Natural killer cell (primary cell): ENCODE measurements at regions not wholly inside any gene's neighbourhood (a gene's known extent, or its start where the extent isn't known, plus 50 kb on each side); places are given as distances from the start of the nearest gene placed in this dataset.

Experiments used
- ATAC-seq, 3 donors: fragments of 150-1000 bp in 2 of 3; fragments of 200-7000 bp in 1 of 3; cut with Tn5 transposase; 1 replicate in 1 of 3; 2 replicates in 2 of 3; pipeline ENCODE4 v1.10.0; 2021; ENCODE audit warnings: mild to moderate bottlenecking in 2 of 3, moderate library complexity in 2 of 3
- DNase-seq, 2 donors: peaks; one replicate each; pipeline versions ENCODE4 v3.0.0 to v3.0.0-alpha.2; 2013 to 2021; ENCODE audit warnings: mixed read lengths in 1 of 2
- H3K27ac ChIP-seq: one replicate; pipeline ENCODE4 v1.5.1; 2013; ENCODE audit warnings: mild to moderate bottlenecking, low read length
- H3K27me3 ChIP-seq: one replicate; pipeline ENCODE4 v1.6.1; 2013; ENCODE audit warnings: low read length; ENCODE audit not compliant: control insufficient read depth, insufficient read depth
- H3K36me3 ChIP-seq: one replicate; pipeline ENCODE4 v1.6.1; 2013; ENCODE audit warnings: low read length; ENCODE audit not compliant: control insufficient read depth, insufficient read depth
- H3K4me1 ChIP-seq: one replicate; pipeline ENCODE4 v1.6.1; 2013; ENCODE audit warnings: low read length; ENCODE audit not compliant: control insufficient read depth, insufficient read depth
- H3K4me3 ChIP-seq: one replicate; pipeline ENCODE4 v1.5.1; 2013; ENCODE audit warnings: low read length
- H3K9me3 ChIP-seq: one replicate; pipeline ENCODE4 v1.6.1; 2013; ENCODE audit warnings: low read length; ENCODE audit not compliant: control insufficient read depth, insufficient read depth
- H3K27ac Mint-ChIP-seq, 2 donors: one replicate each; pipeline ENCODE4 v1.8.0; 2022; ENCODE audit warnings: mild to moderate bottlenecking in 2 of 2, mixed read lengths in 2 of 2, moderate library complexity in 1 of 2
- H3K27me3 Mint-ChIP-seq, 2 donors: one replicate each; pipeline ENCODE4 v1.8.0; 2022; ENCODE audit warnings: low read depth in 2 of 2, mixed read lengths in 2 of 2
- H3K36me3 Mint-ChIP-seq: one replicate; pipeline ENCODE4 v1.8.0; 2022; ENCODE audit warnings: mixed read lengths
- H3K4me1 Mint-ChIP-seq, 2 donors: one replicate each; pipeline ENCODE4 v1.8.0; 2022; ENCODE audit warnings: mixed read lengths in 2 of 2
- H3K4me3 Mint-ChIP-seq: one replicate; pipeline ENCODE4 v1.8.0; 2022; ENCODE audit warnings: mild to moderate bottlenecking, moderate library complexity, mixed read lengths
- H3K9me3 Mint-ChIP-seq, 2 donors: one replicate each; pipeline ENCODE4 v1.8.0; 2022; ENCODE audit warnings: mixed read lengths in 2 of 2
- CTCF ChIP-seq: fragments of 200-600 bp; IDR thresholded peaks from one replicate; pipeline ENCODE4 v1.8.0; 2022; ENCODE audit warnings: antibody characterized with exemption
- WGBS: methylation state at CpG from one replicate; pipeline ENCODE4 v1.1.7; 2013; ENCODE audit warnings: missing lambda C conversion rate; ENCODE audit not compliant: insufficient coverage; 5-methylcytosine and 5-hydroxymethylcytosine counted together
- intact Hi-C: fragments of 100-400 bp; cut with micrococcal nuclease; formaldehyde crosslinking; loops from one replicate; pipeline ENCODE4 v1.14.2; 2022

- Histone ChIP-seq H3K4me1 (no peaks in the 10 kb centered on the region), H3K27ac (no peak overlapping the region), H3K27me3 (no peaks in the 10 kb centered on the region), H3K9me3 (no peaks in the 10 kb centered on the region), H3K4me3 (no peak overlapping the region), H3K36me3 (no peaks in the 10 kb centered on the region)
- H3K27ac Mint-ChIP-seq, result no peak overlapping the region
- no peaks in the 10 kb centered on the region for H3K4me1 Mint-ChIP-seq
- peaks cover 0 to 2% of the 10 kb centered on the region in 2 donors for H3K9me3 Mint-ChIP-seq
- no peak overlapping the region for H3K4me3 Mint-ChIP-seq
- H3K27me3 Mint-ChIP-seq, result no peaks in the 10 kb centered on the region
- 94% methylated on average over 4 of the region's 4 CpGs for WGBS
- H3K36me3 Mint-ChIP-seq, result no peaks in the 10 kb centered on the region
- ATAC-seq (no peak), DNase-seq (no peak)
- no peak for TF ChIP-seq CTCF
- intact Hi-C loops, result no loop called here
Observed at GRCh38 chr16:74092336-74092735, 204.3 kb upstream of the PSMD7 start.

- WGBS, result 74% methylated on average over 4 of the region's 4 CpGs
- no peak overlapping the region for H3K27ac Mint-ChIP-seq
Observed at GRCh38 chr16:74090871-74091270, 205.7 kb upstream of the PSMD7 start.

GRCh38 chr16:74083541-74083940 lies 213.1 kb upstream of the PSMD7 start:
- no peaks in the 10 kb centered on the region for H3K36me3 Mint-ChIP-seq
- intact Hi-C loops, result no loop called here
- H3K4me3 ChIP-seq, result no peak overlapping the region
- no peak overlapping the region for H3K27ac Mint-ChIP-seq
- no peaks in the 10 kb centered on the region for H3K9me3 ChIP-seq
- no peak overlapping the region for H3K4me3 Mint-ChIP-seq
- no peaks in the 10 kb centered on the region for H3K27me3 ChIP-seq
- TF ChIP-seq CTCF, result no peak
- no peaks in the 10 kb centered on the region for H3K4me1 Mint-ChIP-seq
- H3K27ac ChIP-seq, result no peak overlapping the region
- no peaks in the 10 kb centered on the region for H3K36me3 ChIP-seq
- H3K4me1 ChIP-seq, result no peaks in the 10 kb centered on the region
- H3K27me3 Mint-ChIP-seq, result peaks cover 0 to 2% of the 10 kb centered on the region in 2 donors
- no peak for DNase-seq
- ATAC-seq, result no peak
- 100% methylated on average over 1 of the region's 3 CpGs for WGBS
- H3K9me3 Mint-ChIP-seq, result no peaks in the 10 kb centered on the region

More at GRCh38 chr16:74090871-74091270, 205.7 kb upstream of the PSMD7 start:
- DNase-seq (no peak), ATAC-seq (no peak)
- Histone ChIP-seq H3K27me3 (no peaks in the 10 kb centered on the region), H3K4me3 (no peak overlapping the region), H3K4me1 (no peaks in the 10 kb centered on the region), H3K27ac (no peak overlapping the region), H3K36me3 (no peaks in the 10 kb centered on the region), H3K9me3 (no peaks in the 10 kb centered on the region)
- no peaks in the 10 kb centered on the region for H3K36me3 Mint-ChIP-seq
- intact Hi-C loops, result no loop called here
- H3K9me3 Mint-ChIP-seq, result peaks cover 0 to 2% of the 10 kb centered on the region in 2 donors
- no peak for TF ChIP-seq CTCF
- H3K4me1 Mint-ChIP-seq, result no peaks in the 10 kb centered on the region
- no peak overlapping the region for H3K4me3 Mint-ChIP-seq
- no peaks in the 10 kb centered on the region for H3K27me3 Mint-ChIP-seq

- no peak for TF ChIP-seq CTCF
- Histone ChIP-seq H3K4me3 (no peak overlapping the region), H3K36me3 (no peaks in the 10 kb centered on the region), H3K27ac (no peak overlapping the region), H3K4me1 (no peaks in the 10 kb centered on the region), H3K27me3 (no peaks in the 10 kb centered on the region), H3K9me3 (no peaks in the 10 kb centered on the region)
- H3K4me3 Mint-ChIP-seq, result no peak overlapping the region
- WGBS, result 34% methylated on average over 6 of the region's 8 CpGs
- H3K36me3 Mint-ChIP-seq, result no peaks in the 10 kb centered on the region
- DNase-seq (no peak), ATAC-seq (no peak)
- intact Hi-C loops, result no loop called here
- no peaks in the 10 kb centered on the region for H3K4me1 Mint-ChIP-seq
- no peak overlapping the region for H3K27ac Mint-ChIP-seq
- peaks cover 3 to 5% of the 10 kb centered on the region in 2 donors for H3K9me3 Mint-ChIP-seq
- H3K27me3 Mint-ChIP-seq, result peaks cover 0 to 2% of the 10 kb centered on the region in 2 donors
Observed at GRCh38 chr16:74080311-74080710, 216.3 kb upstream of the PSMD7 start.
